Right atrium auricular region (tissue), 2 donors: ENCODE measurements at regions not wholly inside any gene's neighbourhood (a gene's known extent, or its start where the extent isn't known, plus 50 kb on each side); places are given as distances from the start of the nearest gene placed in this dataset.

Source experiments
- DNase-seq: peaks from one replicate; pipeline ENCODE4 v3.0.0-alpha.2; 2019; ENCODE audit warnings: low spot score
- H3K27ac ChIP-seq, 2 donors: fragments of 200-600 bp; sonication (generic); 1 replicate in 1 of 2; 2 replicates in 1 of 2; pipeline ENCODE4 v1.5.1; 2016 to 2019
- H3K27me3 ChIP-seq, 2 donors: fragments of 200-600 bp; sonication (generic); one replicate each; pipeline versions ENCODE4 v1.5.1 to v1.6.0; 2017 to 2019
- H3K36me3 ChIP-seq: fragments of 200-600 bp; sonication (generic); one replicate; pipeline ENCODE4 v1.5.1; 2016
- H3K4me1 ChIP-seq, 2 donors: fragments of 200-600 bp; sonication (generic); one replicate each; pipeline versions ENCODE4 v1.5.1 to v1.6.0; 2017 to 2019
- H3K4me3 ChIP-seq, 2 donors: fragments of 200-600 bp; sonication (generic); 1 replicate in 1 of 2; 2 replicates in 1 of 2; pipeline ENCODE4 v1.5.1; 2017 to 2019; ENCODE audit warnings: mild to moderate bottlenecking in 1 of 2, moderate library complexity in 1 of 2
- H3K9me3 ChIP-seq, 2 donors: fragments of 200-600 bp; sonication (generic); one replicate each; pipeline ENCODE4 v1.5.1; 2019
- TF ChIP-seq, protein P1 (sequence below), 2 donors: fragments of 200-600 bp; sonication (generic); IDR thresholded peaks; one replicate each; pipeline ENCODE4 v1.5.1; 2019; ENCODE audit warnings: antibody characterized with exemption in 2 of 2

DNA sequence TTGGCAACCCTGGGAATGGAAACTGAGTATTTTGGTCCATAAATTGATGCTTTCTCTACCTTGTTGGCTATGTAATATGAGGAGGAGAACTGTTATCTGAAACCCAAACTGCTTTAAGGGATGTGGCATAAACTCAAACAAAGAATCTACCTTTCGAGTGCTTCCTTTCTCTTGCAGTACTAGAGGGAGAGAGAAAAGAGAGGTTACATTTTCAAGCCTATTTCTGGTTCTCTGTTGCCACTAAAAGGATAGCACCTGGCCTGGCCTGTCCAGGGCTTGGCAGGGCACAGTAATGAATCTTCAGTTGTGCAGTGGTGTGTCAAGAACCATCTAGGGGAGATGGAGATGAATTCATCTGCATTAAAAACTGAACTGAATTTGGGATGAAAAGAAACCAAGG is 308.6 kb downstream of the PTTG2 start:
- DNase-seq = no peak
- H3K4me3 ChIP-seq = no peak overlapping the region
- TF ChIP-seq, protein P1, sequence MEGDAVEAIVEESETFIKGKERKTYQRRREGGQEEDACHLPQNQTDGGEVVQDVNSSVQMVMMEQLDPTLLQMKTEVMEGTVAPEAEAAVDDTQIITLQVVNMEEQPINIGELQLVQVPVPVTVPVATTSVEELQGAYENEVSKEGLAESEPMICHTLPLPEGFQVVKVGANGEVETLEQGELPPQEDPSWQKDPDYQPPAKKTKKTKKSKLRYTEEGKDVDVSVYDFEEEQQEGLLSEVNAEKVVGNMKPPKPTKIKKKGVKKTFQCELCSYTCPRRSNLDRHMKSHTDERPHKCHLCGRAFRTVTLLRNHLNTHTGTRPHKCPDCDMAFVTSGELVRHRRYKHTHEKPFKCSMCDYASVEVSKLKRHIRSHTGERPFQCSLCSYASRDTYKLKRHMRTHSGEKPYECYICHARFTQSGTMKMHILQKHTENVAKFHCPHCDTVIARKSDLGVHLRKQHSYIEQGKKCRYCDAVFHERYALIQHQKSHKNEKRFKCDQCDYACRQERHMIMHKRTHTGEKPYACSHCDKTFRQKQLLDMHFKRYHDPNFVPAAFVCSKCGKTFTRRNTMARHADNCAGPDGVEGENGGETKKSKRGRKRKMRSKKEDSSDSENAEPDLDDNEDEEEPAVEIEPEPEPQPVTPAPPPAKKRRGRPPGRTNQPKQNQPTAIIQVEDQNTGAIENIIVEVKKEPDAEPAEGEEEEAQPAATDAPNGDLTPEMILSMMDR (IDR thresholded peaks at IDR 0.05) = no peak
- H3K9me3 ChIP-seq = no peaks in the 10 kb centered on the region
- no peaks in the 10 kb centered on the region for H3K27me3 ChIP-seq
- H3K4me1 ChIP-seq = no peaks in the 10 kb centered on the region
- H3K36me3 ChIP-seq = no peaks in the 10 kb centered on the region
- H3K27ac ChIP-seq = no peak overlapping the region

DNA sequence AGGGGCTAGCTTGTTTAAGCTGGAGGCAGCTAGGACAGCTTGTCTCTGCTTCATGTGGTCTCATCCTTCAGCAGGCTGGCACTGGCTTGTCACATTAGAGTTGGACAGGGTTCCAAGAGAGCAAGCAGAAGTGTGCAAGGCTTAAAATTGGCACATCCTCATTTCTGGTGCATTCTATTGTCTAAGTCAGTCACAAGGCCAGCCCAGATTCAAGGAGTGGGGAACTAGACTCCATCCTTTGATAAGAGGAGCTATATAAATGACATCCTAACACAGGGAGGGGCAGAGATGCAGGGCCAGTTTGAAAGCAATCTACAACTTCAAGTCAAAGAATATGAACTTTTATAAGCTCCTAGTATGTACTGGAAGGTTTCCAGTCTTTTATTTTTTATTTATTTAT is 313.2 kb downstream of the PTTG2 start:
- Histone ChIP-seq H3K27ac (no peak overlapping the region), H3K36me3 (no peaks in the 10 kb centered on the region), H3K4me1 (no peaks in the 10 kb centered on the region), H3K27me3 (no peaks in the 10 kb centered on the region), H3K4me3 (no peak overlapping the region), H3K9me3 (no peaks in the 10 kb centered on the region)
- DNase-seq = no peak
- TF ChIP-seq, protein P1 (IDR thresholded peaks at IDR 0.05) = no peak

DNA sequence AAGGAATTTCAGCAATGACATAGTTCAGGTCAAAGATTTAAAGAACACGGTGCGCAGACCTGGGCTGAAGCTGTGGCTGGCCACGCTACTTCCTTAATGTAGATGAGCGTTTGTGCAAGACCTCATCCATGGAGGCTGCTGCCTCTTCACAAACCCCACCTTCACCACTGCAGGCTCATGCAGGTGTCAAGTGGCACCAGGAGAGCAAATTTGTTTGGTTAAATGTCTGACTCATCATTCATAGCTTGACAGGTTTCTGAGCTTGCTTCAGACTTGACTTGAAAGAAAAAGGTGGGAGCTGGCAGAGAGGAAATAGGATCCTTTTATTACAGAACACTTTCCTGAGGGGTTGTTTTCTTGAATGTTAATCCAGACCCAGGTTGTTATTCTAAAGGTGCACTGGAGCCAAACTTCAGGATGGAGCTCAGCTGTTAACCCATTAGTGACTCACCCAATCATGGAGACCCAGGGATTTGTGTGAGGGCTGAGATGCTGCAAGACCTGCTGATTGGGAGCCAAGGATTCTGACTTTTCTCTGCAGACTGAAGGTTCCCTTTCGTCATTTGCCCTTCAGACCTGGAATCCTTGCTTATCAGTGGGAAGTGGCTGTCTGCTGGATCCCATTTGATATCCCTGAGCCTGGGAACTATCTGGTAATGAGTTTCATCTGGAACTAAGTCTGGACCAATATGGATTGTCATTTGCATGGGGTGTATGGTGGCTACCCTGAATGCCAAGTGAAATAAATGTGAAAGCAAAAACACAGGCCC is 315.3 kb downstream of the PTTG2 start:
- no peak for DNase-seq
- TF ChIP-seq, protein P1 (IDR thresholded peaks at IDR 0.05) = no peak
- no peak overlapping the region for H3K27ac ChIP-seq
- no peak overlapping the region for H3K4me3 ChIP-seq
- H3K27me3 ChIP-seq = no peaks in the 10 kb centered on the region
- H3K4me1 ChIP-seq = no peaks in the 10 kb centered on the region
- H3K9me3 ChIP-seq = no peaks in the 10 kb centered on the region
- no peaks in the 10 kb centered on the region for H3K36me3 ChIP-seq

DNA sequence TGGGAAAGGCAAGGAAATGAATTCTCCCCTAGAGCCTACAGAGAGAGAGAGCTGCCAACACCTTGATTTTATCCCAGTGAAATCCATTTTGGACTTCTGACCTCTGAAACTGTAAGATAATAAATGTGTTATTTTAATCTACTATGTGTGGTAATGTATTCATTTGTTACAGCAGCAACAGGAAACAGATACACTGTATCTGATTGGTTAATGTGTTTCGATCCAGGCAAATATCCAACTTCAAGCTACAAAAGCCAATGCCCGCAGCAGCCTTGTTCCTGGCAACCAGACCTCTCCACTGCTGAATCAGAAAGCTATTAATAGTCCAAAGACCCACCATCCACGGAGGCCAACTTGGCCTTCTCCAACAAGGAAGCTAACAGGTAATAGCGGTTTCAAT is 318.1 kb downstream of the PTTG2 start:
- no peak for DNase-seq
- Histone ChIP-seq H3K27me3 (no peaks in the 10 kb centered on the region), H3K36me3 (no peaks in the 10 kb centered on the region), H3K4me1 (peaks cover 0 to 8% of the 10 kb centered on the region in 2 donors), H3K27ac (no peak overlapping the region), H3K4me3 (no peak overlapping the region), H3K9me3 (no peaks in the 10 kb centered on the region)
- TF ChIP-seq, protein P1 (IDR thresholded peaks at IDR 0.05) = no peak

DNA sequence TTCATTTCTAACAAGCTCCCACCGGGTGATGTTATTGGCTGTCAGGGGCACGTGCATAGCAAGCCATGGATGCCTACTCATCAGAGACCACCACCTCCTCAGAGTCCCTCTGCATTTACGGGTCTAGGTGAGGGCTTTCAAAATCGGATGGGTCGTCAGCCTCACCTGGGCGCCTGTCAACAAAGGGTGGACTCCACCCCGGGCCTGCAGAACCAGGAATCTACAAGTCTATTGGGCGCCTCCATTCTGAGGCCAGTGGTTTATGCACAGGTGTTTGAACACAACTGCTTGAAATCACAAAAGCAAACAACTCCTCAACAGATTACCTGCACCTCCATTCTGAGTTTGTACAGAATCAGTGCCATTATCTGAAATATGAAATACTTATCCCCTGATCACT is 318.9 kb downstream of the PTTG2 start:
- Histone ChIP-seq H3K27me3 (no peaks in the 10 kb centered on the region), H3K9me3 (no peaks in the 10 kb centered on the region), H3K4me1 (peaks cover 0 to 8% of the 10 kb centered on the region in 2 donors), H3K36me3 (no peaks in the 10 kb centered on the region), H3K4me3 (no peak overlapping the region), H3K27ac (no peak overlapping the region)
- TF ChIP-seq, protein P1 (IDR thresholded peaks at IDR 0.05) = no peak
- DNase-seq = no peak
